ENCODE measurements at regions not wholly inside any gene's neighbourhood (a gene's known extent, or its start where the extent isn't known, plus 50 kb on each side); places are given as distances from the start of the nearest gene placed in this dataset.

GRCh38 chr11:25515576-25515975 lies 816.4 kb upstream of the ANO3 start:
- DNase-seq (ENCODE audit: low spot score in 2 of 2) = no peak
- no peak for TF ChIP-seq CTCF (IDR thresholded peaks at IDR 0.05)
- H3K4me1 ChIP-seq = no peaks in the 10 kb centered on the region
- H3K36me3 ChIP-seq = no peaks in the 10 kb centered on the region
- no peaks in the 10 kb centered on the region for H3K9me3 ChIP-seq
- H3K27me3 ChIP-seq = no peaks in the 10 kb centered on the region
- intact Hi-C loops (cut with DNase I) = no loop called here
- H3K27ac ChIP-seq = no peak overlapping the region
- no peak overlapping the region for H3K4me3 ChIP-seq

- no peak for TF ChIP-seq CTCF (IDR thresholded peaks at IDR 0.05)
- Histone ChIP-seq H3K27ac (no peak overlapping the region), H3K9me3 (no peaks in the 10 kb centered on the region), H3K4me1 (no peaks in the 10 kb centered on the region), H3K36me3 (no peaks in the 10 kb centered on the region), H3K27me3 (no peaks in the 10 kb centered on the region), H3K4me3 (no peak overlapping the region)
- intact Hi-C loops (cut with DNase I) = no loop called here
- no peak for DNase-seq (ENCODE audit: low spot score in 2 of 2)
Observed at GRCh38 chr11:25520459-25520858, 811.5 kb upstream of the ANO3 start.

GRCh38 chr11:25527841-25528240 lies 804.1 kb upstream of the ANO3 start:
- Histone ChIP-seq H3K27me3 (no peaks in the 10 kb centered on the region), H3K9me3 (no peaks in the 10 kb centered on the region), H3K4me3 (no peak overlapping the region), H3K4me1 (no peaks in the 10 kb centered on the region), H3K27ac (no peak overlapping the region), H3K36me3 (no peaks in the 10 kb centered on the region)
- no peak for TF ChIP-seq CTCF (IDR thresholded peaks at IDR 0.05)
- no peak for DNase-seq (ENCODE audit: low spot score in 2 of 2)
- intact Hi-C loops (cut with DNase I) = no loop called here

GRCh38 chr11:25529572-25529971 lies 802.4 kb upstream of the ANO3 start:
- H3K4me3 ChIP-seq = no peak overlapping the region
- no peaks in the 10 kb centered on the region for H3K27me3 ChIP-seq
- no peaks in the 10 kb centered on the region for H3K36me3 ChIP-seq
- no peak for TF ChIP-seq CTCF (IDR thresholded peaks at IDR 0.05)
- intact Hi-C loops (cut with DNase I) = no loop called here
- no peak overlapping the region for H3K27ac ChIP-seq
- no peaks in the 10 kb centered on the region for H3K9me3 ChIP-seq
- H3K4me1 ChIP-seq = no peaks in the 10 kb centered on the region
- no peak for DNase-seq (ENCODE audit: low spot score in 2 of 2)

GRCh38 chr11:25535467-25536272 lies 796.3 kb upstream of the ANO3 start:
- Histone ChIP-seq H3K36me3 (no peaks in the 10 kb centered on the region), H3K4me1 (no peaks in the 10 kb centered on the region), H3K4me3 (no peak overlapping the region), H3K27me3 (no peaks in the 10 kb centered on the region), H3K9me3 (no peaks in the 10 kb centered on the region), H3K27ac (no peak overlapping the region)
- TF ChIP-seq CTCF (IDR thresholded peaks at IDR 0.05) = no peak
- intact Hi-C loops (cut with DNase I) = no loop called here
- peak in 1 of 2 donors; percentile 62 for DNase-seq (ENCODE audit: low spot score in 2 of 2)
